NCI-H446 treated with DMSO at 0.1 percent for 48 hours (cell line): ENCODE measurements at regions not wholly inside any gene's neighbourhood (a gene's known extent, or its start where the extent isn't known, plus 50 kb on each side); places are given as distances from the start of the nearest gene placed in this dataset.

ENCODE experiments used
- DNase-seq: peaks from one replicate; lab custom pipeline; 2025; lab: John Stamatoyannopoulos, UW

DNA sequence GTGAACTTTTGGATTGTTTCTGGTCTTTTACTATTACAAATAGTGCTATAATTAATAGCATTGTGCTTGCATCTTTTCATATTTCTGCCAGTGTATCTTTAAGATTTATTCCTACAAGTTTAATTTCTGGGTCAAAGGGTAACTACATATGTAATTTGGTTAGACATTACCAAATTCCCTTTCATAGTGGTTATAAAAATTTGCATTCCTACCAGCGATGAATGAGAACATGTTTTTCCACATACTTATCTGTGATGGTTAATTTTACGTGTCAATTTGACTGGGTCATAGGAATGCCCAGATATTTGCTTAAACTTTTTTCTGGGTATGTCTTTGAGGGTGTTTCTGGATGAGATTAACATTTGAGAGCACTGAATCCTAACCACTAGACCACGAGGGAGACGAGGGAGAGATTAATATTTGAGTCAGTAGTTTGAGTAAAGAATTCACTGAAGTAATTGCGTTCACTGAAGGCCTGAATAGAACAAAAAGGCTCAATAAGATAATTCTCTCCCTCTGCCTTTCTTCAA is 132.3 kb upstream of the NEO1 start:
- no peak for DNase-seq

GRCh38 chr15:72916897-72917296 is 133.3 kb upstream of the ADPGK start:
- peak; percentile 21 for DNase-seq

DNA sequence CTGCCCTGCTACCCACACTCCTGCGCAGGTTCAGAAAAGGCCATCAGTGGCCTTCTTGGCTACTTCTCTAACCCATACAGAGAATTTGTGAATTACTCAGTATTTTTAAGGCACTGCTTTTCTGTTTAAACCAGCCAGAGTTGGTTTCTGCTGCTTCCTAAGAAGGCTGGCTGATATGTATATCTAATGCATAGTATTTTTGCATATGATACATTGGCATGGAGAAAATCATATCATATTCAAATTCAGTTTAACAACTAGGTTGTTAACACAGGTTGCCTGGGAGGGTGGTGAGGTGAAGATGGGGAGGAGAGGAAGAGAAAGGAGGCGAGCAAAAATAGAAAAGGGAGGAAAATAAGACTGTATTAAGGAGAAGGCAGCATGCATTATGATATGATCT is 132.8 kb upstream of the ADPGK start:
- no peak for DNase-seq

DNA sequence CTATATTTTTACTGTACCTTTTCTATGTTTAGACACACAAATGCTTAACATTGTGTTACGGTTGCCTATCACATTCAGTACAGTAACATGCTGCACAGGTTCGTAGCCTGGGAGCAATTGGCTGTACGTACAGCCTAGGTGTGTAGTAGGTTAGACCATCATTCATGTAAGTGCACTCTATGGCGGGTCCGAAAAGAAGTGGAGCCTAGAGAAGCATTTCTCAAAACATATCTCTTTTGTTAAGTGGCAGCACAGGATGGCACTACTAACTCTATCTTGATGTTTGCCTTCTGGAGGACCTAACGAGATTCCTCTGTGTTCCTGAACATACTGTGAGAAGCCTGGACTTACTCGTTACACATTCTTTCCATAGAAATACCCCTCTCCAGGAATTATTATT is 132.3 kb upstream of the ADPGK start:
- DNase-seq, result no peak

DNA sequence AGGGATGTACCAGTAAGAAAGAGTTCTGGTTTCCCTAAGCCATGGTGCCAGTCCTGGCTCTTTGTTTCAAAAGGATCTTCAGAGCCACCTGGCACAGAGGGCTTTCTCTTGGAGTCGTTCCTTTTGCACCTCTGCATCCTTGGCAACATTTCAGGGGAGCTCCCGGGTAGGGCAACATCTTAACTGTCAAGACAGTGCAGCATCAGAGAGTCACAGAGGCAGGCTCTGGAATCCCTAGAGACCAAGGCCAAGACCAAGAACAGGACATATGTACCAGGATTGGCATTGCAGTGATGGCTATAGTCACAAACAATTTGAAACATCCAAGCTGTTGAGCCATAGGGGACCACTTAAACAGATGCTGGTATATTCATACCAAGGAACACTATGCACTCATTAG is 129.4 kb upstream of the ADPGK start:
- DNase-seq, result peak; percentile 69

DNA sequence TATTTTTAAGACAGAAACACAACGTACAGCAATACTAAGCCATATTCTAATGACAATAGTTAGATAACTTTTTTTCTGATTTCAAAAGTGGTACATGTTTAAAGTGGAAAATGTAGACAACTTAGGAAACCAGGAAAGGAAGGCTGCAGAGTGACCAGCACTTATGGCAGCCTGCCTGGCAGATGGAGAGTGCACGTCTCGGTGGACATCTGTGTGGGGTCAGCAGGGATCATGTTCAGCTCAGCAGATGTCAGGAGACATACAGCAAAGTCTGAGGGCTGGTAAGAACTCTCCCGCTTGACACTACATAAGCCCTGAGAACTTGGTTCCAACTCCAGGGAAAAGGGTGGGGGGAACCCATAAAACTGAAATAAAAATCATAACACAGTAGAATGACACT is 128.6 kb upstream of the ADPGK start:
- no peak for DNase-seq

- DNase-seq, result peak; percentile 7
These were observed 128.1 kb upstream of the ADPGK start for GRCh38 chr15:72911626-72912025.

GRCh38 chr15:72908713-72909112 is 125.2 kb upstream of the ADPGK start:
- DNase-seq, result peak; percentile 88

DNA sequence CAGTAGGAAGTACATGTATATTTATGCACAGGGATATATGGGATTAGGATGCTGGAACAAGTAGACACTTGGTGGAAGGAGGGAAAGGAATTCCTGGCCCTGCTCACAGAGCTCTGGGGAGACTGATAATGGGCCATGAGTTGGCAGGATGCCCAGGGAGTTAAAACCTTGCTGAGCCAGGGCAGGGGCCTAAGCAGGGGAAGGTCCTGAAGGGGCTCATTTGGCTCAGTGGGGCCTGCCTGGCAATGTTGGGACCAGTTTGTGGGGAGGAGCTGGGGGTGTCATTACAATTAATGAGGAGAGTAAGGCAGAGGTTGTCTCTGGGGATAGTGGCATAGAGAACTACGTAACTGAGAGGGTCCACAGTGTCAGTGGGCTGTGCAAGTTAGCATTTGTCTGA is 124.2 kb upstream of the ADPGK start:
- peak; percentile 64 for DNase-seq

DNA sequence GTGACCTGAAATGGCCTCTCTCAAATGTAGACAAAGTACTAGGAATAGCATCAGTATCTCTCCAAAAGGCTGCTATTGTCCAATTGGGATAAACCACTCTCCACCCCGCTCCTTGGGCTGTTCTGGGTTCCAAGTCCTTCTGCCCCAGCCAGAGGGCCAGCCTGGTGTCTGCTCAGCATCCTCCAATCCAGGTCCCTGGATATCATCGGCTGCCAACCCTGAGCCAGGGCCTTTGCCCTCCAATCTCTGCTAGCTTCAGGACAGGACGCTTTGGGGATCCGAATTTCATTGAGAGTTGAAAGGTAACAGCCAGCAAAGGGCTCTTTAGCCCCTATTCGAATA is 119.3 kb upstream of the ADPGK start:
- no peak for DNase-seq

DNA sequence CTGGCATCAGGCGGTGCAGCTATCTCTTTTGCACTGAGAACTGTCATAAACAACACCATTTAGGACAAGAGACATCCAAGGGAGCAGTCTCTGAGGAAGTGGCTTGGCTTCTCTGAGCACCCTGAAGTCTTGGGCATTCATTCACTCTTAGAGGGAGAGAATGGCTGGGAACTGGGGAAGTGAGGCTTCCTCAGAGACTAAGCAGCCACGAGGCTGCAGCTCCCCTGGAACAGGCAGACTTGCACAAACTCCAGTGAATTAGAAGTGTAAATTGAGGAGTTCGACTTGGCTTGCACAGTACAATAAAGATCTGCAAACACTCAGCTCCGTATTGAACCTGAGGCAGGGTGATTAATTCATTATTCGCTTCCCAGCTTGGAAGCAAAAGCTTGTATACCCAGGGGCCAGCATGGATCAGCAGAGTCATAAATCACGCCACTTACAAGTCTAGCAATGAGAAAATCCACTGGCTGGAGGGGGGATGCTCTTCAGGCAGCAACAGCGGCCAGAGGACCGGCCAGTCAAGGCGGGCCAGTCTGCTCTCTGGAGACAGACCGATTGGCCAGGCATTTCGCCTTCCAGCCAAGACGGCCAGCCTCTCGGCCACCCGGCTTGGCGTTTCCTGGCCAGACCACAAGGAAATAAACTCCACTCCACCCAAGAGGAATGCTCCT is 118.8 kb upstream of the ADPGK start:
- peak; percentile 71 for DNase-seq

DNA sequence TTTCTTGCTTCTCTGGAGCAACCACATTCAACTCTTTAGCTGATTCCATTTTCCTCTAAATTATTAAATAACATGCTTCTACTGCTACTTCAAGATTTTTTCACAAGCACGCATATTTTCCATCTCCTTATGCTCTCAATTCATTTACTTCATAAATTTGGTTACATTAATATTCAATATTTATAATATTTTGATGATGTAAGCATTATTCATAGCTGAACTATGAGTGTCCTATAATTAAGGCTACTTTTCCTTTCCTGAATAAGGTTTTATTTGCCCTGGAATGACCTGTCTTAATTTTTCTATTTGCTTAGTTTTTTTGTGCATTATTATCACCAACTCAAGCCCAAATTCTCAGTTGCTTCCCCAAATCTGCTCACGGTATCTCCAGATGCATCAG is 109.4 kb upstream of the ADPGK start:
- DNase-seq, result no peak

- DNase-seq, result peak; percentile 93
These were observed 106.5 kb upstream of the ADPGK start for GRCh38 chr15:72890043-72890442.

DNA sequence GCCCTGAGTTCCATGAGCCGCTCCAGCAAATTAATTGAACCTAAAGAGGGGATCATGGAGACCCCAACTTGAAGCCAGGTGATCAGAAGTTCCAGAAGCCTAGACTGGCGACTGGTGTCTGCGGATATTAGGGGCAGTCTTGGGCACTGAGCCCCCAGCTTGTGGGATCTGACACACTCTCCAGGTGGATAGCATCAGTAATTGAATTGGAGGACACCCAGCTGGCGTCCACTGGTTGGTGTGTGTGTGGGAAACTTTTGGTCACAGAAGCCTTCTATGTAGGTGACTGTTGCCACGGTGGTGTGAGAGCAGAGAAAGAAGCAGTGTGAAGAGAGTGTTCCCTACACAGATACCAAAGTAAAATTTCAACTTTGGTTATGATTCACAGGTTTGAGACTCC is 106.0 kb upstream of the ADPGK start:
- no peak for DNase-seq

DNA sequence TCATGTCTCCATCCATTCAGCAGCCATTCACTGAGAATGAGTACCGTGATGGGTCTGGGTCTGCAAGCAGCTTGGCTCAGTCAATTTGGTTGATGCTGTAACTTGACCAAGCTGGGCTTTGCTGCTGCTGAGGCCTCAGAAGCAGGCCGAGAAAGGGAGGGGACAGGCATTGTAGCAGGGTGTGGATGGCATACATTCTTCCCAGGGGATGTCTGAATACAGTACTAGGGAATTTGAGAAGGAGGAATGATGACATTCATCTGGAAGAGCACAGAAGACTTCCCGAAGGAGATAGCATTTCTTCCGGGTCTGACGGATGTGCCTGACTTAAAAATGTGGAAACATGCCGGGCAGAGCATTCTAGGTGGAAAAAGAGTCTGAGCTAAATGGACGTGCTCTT is 105.3 kb upstream of the ADPGK start:
- DNase-seq, result no peak

- no peak for DNase-seq
These were observed 104.7 kb upstream of the ADPGK start for GRCh38 chr15:72888211-72888610.

DNA sequence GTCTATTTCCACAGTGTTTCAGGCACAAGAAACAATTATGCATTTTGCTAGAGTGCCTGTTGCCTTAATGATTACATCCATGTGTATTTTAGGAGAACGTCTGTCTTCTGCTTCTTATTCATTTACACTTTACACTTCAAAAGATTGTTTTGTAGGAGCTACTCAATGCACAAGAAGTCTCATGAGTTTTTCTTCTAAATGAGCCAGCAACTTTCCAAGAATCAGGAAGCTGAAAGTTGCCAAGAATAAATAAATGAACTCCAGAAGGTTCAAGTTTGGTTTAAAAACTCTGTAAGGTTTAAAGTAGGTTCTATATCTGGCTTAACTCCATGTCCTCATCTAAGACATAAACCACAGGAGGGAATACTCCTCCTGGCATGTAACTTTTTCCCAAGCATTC is 103.8 kb upstream of the ADPGK start:
- no peak for DNase-seq

DNA sequence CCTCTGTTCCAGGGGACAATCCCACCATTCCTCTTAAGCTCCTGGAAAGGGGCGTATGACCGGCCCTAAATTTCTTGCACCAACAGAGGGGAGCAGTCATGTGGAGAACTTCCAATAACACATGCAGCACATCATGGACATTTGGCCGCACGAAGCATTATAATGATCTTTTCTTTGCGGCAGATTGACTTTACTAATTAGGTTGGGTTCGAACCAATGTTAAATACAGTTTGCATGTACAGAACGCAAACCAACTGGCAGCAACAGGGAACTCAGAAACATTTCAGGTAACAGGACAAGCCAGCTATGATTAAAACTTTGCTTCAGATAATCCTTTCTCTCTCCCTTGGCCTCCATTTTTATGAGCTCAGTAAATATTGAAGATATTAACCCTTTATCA is 100.8 kb upstream of the ADPGK start:
- DNase-seq, result no peak

GRCh38 chr15:72873379-72874233 is 90.0 kb upstream of the ADPGK start:
- peak; percentile 89 for DNase-seq

- DNase-seq, result no peak
These were observed 88.7 kb upstream of the ADPGK start for GRCh38 chr15:72872066-72872845.

DNA sequence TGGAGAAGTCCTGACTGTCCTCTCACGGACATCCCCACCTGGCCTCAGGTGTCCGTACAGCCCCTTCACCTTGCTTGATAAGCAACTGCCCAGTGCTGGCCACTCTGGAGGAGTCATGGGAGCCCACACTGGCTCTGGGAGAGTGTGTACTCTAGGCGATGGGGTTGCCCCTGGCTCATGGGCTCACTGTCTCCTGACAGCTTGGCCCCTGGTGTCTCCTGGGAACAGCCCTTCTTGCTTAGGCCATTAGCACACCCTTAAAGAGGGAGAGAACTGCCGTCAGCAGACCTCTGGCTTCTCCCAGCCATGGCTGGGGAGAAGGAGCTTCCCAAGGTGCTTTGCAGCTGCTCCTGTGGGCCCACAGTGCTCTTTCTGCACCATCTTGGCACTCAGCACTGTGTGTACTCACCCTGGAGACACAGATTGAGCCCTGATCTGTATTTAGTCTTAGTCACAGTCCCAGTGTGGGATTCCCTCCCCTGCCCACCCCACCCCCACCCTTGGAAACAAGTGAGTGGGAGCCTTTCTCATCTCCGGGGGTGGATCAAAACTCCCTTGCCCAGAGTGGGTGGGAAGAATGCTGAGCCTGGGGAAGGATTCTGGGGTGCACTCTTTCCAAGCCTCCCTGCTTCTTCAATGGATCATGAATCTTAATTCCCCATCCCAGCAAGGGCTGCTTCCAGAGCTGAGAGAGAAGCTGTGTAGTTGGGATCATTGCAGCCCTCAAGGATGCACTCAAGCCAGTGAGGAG is 83.5 kb upstream of the ADPGK start:
- no peak for DNase-seq

DNA sequence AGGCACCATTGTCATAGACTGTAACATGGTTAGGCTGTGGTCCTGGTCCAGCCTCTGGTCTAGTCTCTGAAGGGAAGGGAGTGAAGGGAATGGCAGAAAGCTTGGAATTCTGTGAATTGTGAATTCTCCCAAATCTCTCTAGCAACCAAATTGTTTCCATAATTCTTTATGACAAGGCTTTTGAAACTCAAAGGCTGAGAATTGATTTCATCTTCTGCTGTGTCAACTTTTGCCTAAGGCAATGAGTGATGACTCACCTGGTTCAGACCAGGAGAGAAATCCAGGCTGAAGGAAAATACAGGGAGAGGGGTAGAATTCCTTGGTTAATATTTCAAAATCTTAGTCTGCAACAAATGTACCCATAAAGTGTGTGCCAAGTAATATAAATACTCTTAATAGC is 82.6 kb upstream of the ADPGK start:
- no peak for DNase-seq
